NCI-H2196 (cell line): ENCODE measurements at regions not wholly inside any gene's neighbourhood (a gene's known extent, or its start where the extent isn't known, plus 50 kb on each side); places are given as distances from the start of the nearest gene placed in this dataset.
"Not testable (repeated sequence)": the region's sequence is repeated elsewhere in the genome, so short reads cannot be mapped to it uniquely, and the experiment has no call there.

Source experiments
- DNase-seq: peaks from one replicate; lab custom pipeline; 2025; ENCODE audit not compliant: unreplicated experiment; lab: John Stamatoyannopoulos, UW

GRCh38 chr6:56750686-56751085 is 108.0 kb upstream of the DST start:
- no peak for DNase-seq

GRCh38 chr6:56749632-56750151 is 107.0 kb upstream of the DST start:
- DNase-seq: no peak

GRCh38 chr6:56746767-56747504 is 104.2 kb upstream of the DST start:
- peak; percentile 8 for DNase-seq

GRCh38 chr6:56745971-56746370 is 103.3 kb upstream of the DST start:
- no peak for DNase-seq

GRCh38 chr6:56745081-56745480 is 102.4 kb upstream of the DST start:
- no peak for DNase-seq

GRCh38 chr6:56744528-56744927 is 101.8 kb upstream of the DST start:
- no peak for DNase-seq

GRCh38 chr6:56742122-56742791 is 99.6 kb upstream of the DST start:
- no peak for DNase-seq

- no peak for DNase-seq
Observed at GRCh38 chr6:56741472-56741871, 98.8 kb upstream of the DST start.

- no peak for DNase-seq
Observed at GRCh38 chr6:56739836-56740815, 97.4 kb upstream of the DST start.

- DNase-seq: no peak
Observed at GRCh38 chr6:56736804-56737203, 94.1 kb upstream of the DST start.

GRCh38 chr6:56734335-56734734 is 91.6 kb upstream of the DST start:
- DNase-seq: no peak

- no peak for DNase-seq
Observed at GRCh38 chr6:56733211-56733697, 90.6 kb upstream of the DST start.

GRCh38 chr6:56732517-56732916 is 89.8 kb upstream of the DST start:
- DNase-seq: no peak

- no peak for DNase-seq
Observed at GRCh38 chr6:56730663-56731529, 88.2 kb upstream of the DST start.

GRCh38 chr6:56729719-56730118 is 87.0 kb upstream of the DST start:
- no peak for DNase-seq

- DNase-seq: not testable (repeated sequence)
Observed at GRCh38 chr6:56729166-56729565, 86.5 kb upstream of the DST start.

- DNase-seq: no peak
Observed at GRCh38 chr6:56727097-56727850, 84.6 kb upstream of the DST start.

GRCh38 chr6:56725254-56725653 is 82.6 kb upstream of the DST start:
- no peak for DNase-seq

GRCh38 chr6:56724455-56724854 is 81.8 kb upstream of the DST start:
- DNase-seq: no peak
